Psoas muscle (tissue), 7 donors: ENCODE measurements at regions not wholly inside any gene's neighbourhood (a gene's known extent, or its start where the extent isn't known, plus 50 kb on each side); places are given as distances from the start of the nearest gene placed in this dataset.

Experiments
- ATAC-seq, 4 donors: fragments of 200-7000 bp; cut with Tn5 transposase; one replicate each; pipeline ENCODE4 v1.9.1; 2020; ENCODE audit warnings: moderate library complexity in 3 of 4, mild to moderate bottlenecking in 2 of 4
- DNase-seq, 2 donors: peaks; one replicate each; pipeline ENCODE4 v3.0.0-alpha.2; 2020
- H3K27ac ChIP-seq: fragments of 200-600 bp; one replicate; pipeline ENCODE4 v1.8.0; 2022
- H3K27me3 ChIP-seq, 3 donors: fragments of 200-600 bp in 1 of 3; one replicate each; pipeline versions ENCODE4 v1.6.1 to v1.8.0; 2013 to 2022; ENCODE audit warnings: low read length in 2 of 3, mild to moderate bottlenecking in 2 of 3, moderate library complexity in 1 of 3; ENCODE audit not compliant: insufficient read depth in 3 of 3
- H3K36me3 ChIP-seq, 2 donors: fragments of 200-600 bp in 1 of 2; one replicate each; pipeline versions ENCODE4 v1.6.1 to v1.8.0; 2013 to 2022; ENCODE audit warnings: low read depth in 1 of 2, mild to moderate bottlenecking in 1 of 2, moderate library complexity in 1 of 2; ENCODE audit not compliant: insufficient read depth in 1 of 2
- H3K4me1 ChIP-seq: fragments of 200-600 bp; one replicate; pipeline ENCODE4 v1.8.0; 2022
- H3K4me3 ChIP-seq: fragments of 200-600 bp; one replicate; pipeline ENCODE4 v1.8.0; 2022; ENCODE audit warnings: mild to moderate bottlenecking
- H3K9me3 ChIP-seq: fragments of 200-600 bp; one replicate; pipeline ENCODE4 v1.8.0; 2022
- CTCF ChIP-seq: fragments of 200-600 bp; IDR thresholded peaks from one replicate; pipeline ENCODE4 v1.8.0; 2022; ENCODE audit warnings: antibody characterized with exemption
- WGBS, 3 donors: extraction: QIAGEN DNeasy Blood & Tissue Kit; methylation state at CpG; one replicate each; pipeline versions ENCODE4 v1.1.6 to v1.1.7; 2013; 5-methylcytosine and 5-hydroxymethylcytosine counted together
- intact Hi-C, 2 donors: fragments of 100-400 bp; cut with DNase I; formaldehyde crosslinking; loops; one replicate each; pipeline versions ENCODE4 v1.11.0 to v1.14.2; 2022
- donor health status: healthy with polysubstance abuse.
- donor health status: DM: no; HTN: no; CAD: no; lungs with moderate emphysema.
- donor health status: Bipolar disorder and iron deficiency.
- donor health status: healthy.
- donor health status: DM: yes; HTN: yes; CAD: no.
- donor health status: DM: no; HTN: no; CAD: no.
- donor health status: DM: yes; HTN: yes; CAD: no.

DNA sequence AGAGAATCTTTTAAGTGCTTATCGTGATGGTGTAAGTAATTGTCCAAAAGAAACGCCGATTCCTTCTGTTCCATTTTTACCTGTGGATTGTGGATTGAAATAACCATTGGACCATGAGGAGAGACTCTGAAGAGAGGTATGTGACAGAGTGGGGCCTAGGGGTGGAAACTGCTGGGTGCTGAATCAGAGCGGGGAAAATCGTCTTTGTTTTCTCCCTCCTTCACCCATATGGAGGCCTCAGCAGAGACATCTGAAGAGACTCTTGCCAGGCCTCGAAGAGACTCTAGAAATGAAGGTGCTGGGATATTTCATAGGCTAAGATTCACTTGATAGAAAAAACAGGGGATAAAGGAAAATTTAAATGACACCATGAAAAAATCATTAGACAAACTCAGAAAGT is 1327.0 kb downstream of the BRINP3 start:
- intact Hi-C loops, result no loop called here
- Histone ChIP-seq H3K4me3 (no peak overlapping the region), H3K27ac (no peak overlapping the region), H3K9me3 (no peaks in the 10 kb centered on the region), H3K4me1 (no peaks in the 10 kb centered on the region), H3K27me3 (no peaks in the 10 kb centered on the region), H3K36me3 (no peaks in the 10 kb centered on the region)
- WGBS, 3 donors, result 90 to 93% (median 93%) methylated on average over 6 of the region's 6 CpGs
- DNase-seq (no peak), ATAC-seq (no peak)
- no peak for TF ChIP-seq CTCF

GRCh38 chr1:189151361-189151760 is 1326.3 kb downstream of the BRINP3 start:
- intact Hi-C loops, result no loop called here

GRCh38 chr1:189152685-189153084 is 1325.0 kb downstream of the BRINP3 start:
- no peak overlapping the region for H3K4me3 ChIP-seq
- 84 to 92% (median 86%) methylated on average over 1 of the region's 1 CpG for WGBS, 3 donors
- ATAC-seq, result no peak
- no peaks in the 10 kb centered on the region for H3K4me1 ChIP-seq
- no peak for DNase-seq
- no peaks in the 10 kb centered on the region for H3K9me3 ChIP-seq
- H3K27ac ChIP-seq, result no peak overlapping the region
- intact Hi-C loops, result no loop called here
- TF ChIP-seq CTCF, result no peak
- H3K27me3 ChIP-seq, result no peaks in the 10 kb centered on the region
- no peaks in the 10 kb centered on the region for H3K36me3 ChIP-seq

More at GRCh38 chr1:189151361-189151760, 1326.3 kb downstream of the BRINP3 start:
- no peaks in the 10 kb centered on the region for H3K9me3 ChIP-seq
- H3K36me3 ChIP-seq, result no peaks in the 10 kb centered on the region
- no peak overlapping the region for H3K27ac ChIP-seq
- H3K4me3 ChIP-seq, result no peak overlapping the region
- no peak for TF ChIP-seq CTCF
- WGBS, 3 donors, result 35 to 56% (median 39%) methylated on average over 2 of the region's 2 CpGs
- DNase-seq (no peak), ATAC-seq (no peak)
- H3K27me3 ChIP-seq, result no peaks in the 10 kb centered on the region
- no peaks in the 10 kb centered on the region for H3K4me1 ChIP-seq

DNA sequence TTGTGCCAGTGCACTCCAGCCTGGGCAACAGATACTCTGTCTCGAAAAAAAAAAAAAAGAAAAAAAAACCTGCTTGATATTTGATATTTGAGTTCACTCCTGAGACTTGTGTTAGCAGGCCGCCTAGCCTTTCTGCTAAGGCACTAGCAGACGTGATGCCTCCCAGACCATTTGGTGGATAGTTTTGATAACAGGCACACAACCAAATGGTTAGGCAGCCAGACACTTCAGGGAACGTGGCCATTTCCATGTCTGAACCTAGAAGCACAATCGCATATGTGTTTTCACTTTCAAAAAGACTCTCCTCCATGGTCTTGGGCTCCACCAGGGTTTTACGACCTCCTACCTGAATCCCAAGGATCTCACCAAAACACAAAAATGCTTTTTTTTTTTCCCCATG is 1319.5 kb downstream of the BRINP3 start:
- intact Hi-C loops, result no loop called here
- 33 to 35% (median 34%) methylated on average over 5 to 6 of the region's 6 CpGs for WGBS, 3 donors
- H3K4me3 ChIP-seq, result no peak overlapping the region

More for the DNA sequence above, 1319.5 kb downstream of the BRINP3 start:
- no peaks in the 10 kb centered on the region for H3K9me3 ChIP-seq
- no peak for TF ChIP-seq CTCF
- no peaks in the 10 kb centered on the region for H3K4me1 ChIP-seq
- ATAC-seq (no peak), DNase-seq (no peak)
- H3K27ac ChIP-seq, result no peak overlapping the region
- no peaks in the 10 kb centered on the region for H3K27me3 ChIP-seq
- H3K36me3 ChIP-seq, result no peaks in the 10 kb centered on the region
